ACC112 (cell line): ENCODE measurements at regions not wholly inside any gene's neighbourhood (a gene's known extent, or its start where the extent isn't known, plus 50 kb on each side); places are given as distances from the start of the nearest gene placed in this dataset.

Experiments
- H2AFZ ChIP-seq: fragments of 200-600 bp; sonication (generic); one replicate; pipeline ENCODE4 v1.6.0; 2017; ENCODE audit warnings: antibody characterized with exemption, low read length; ENCODE audit not compliant: unreplicated experiment
- H3K27ac ChIP-seq: fragments of 200-600 bp; sonication (generic); 2 replicates; pipeline ENCODE4 v1.5.1; 2014; ENCODE audit warnings: low read depth, mild to moderate bottlenecking, antibody characterized with exemption, low read length, moderate library complexity
- H3K27me3 ChIP-seq: fragments of 200-600 bp; sonication (generic); 2 replicates; pipeline ENCODE4 v1.6.1; 2014; ENCODE audit warnings: mild to moderate bottlenecking, antibody characterized with exemption, low read length, moderate library complexity, mixed read lengths; ENCODE audit not compliant: insufficient read depth
- H3K36me3 ChIP-seq: fragments of 200-600 bp; sonication (generic); 2 replicates; pipeline ENCODE4 v1.6.1; 2016; ENCODE audit warnings: mild to moderate bottlenecking, antibody characterized with exemption, low read length, moderate library complexity, mixed read lengths; ENCODE audit not compliant: insufficient read depth
- H3K4me1 ChIP-seq: fragments of 200-600 bp; sonication (generic); one replicate; pipeline ENCODE4 v1.6.1; 2016; ENCODE audit warnings: low read length, mixed read lengths; ENCODE audit not compliant: insufficient read depth, unreplicated experiment, control insufficient read depth
- H3K4me3 ChIP-seq: fragments of 200-600 bp; sonication (generic); 2 replicates; pipeline ENCODE4 v1.5.1; 2014; ENCODE audit warnings: mild to moderate bottlenecking, low read depth, low read length
- H3K79me2 ChIP-seq: fragments of 200-600 bp; sonication (generic); one replicate; pipeline ENCODE4 v1.6.0; 2016; ENCODE audit warnings: low read length; ENCODE audit not compliant: control insufficient read depth, unreplicated experiment, insufficient read depth

GRCh38 chr4:14827111-14827510 lies 175.2 kb upstream of the CPEB2 start:
- H3K27ac ChIP-seq, result no peak overlapping the region
- peaks cover 12% of the 10 kb centered on the region; the same call in 1 of the 2 replicates for H3K27me3 ChIP-seq
- no peak overlapping the region for H2AFZ ChIP-seq
- no peak overlapping the region for H3K4me3 ChIP-seq
- no peaks in the 10 kb centered on the region for H3K79me2 ChIP-seq
- no peaks in the 10 kb centered on the region for H3K36me3 ChIP-seq
- no peaks in the 10 kb centered on the region for H3K4me1 ChIP-seq

DNA sequence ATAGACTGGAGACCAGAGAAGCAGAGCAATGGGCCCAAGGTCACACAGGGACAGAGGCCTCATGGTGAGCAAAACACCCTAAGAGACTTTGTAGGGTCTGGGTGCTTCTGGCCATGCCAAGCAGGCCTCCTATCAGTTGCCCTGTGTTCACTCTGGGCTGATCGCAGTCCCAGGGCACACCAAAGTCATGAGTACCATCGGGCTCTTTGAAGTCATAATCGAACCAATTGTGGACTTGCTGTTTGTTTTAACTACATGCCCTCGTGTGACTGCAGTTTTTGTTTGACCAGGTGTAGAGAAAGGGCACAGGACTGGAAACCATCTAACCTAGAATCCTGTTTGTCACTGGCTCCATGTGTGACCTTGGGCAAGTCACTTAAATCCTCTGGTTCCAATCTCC lies 172.5 kb upstream of the CPEB2 start:
- H3K27ac ChIP-seq, result no peak overlapping the region
- no peaks in the 10 kb centered on the region for H3K27me3 ChIP-seq
- H3K4me3 ChIP-seq, result no peak overlapping the region
- H3K36me3 ChIP-seq, result no peaks in the 10 kb centered on the region
- no peaks in the 10 kb centered on the region for H3K79me2 ChIP-seq
- no peaks in the 10 kb centered on the region for H3K4me1 ChIP-seq
- H2AFZ ChIP-seq, result no peak overlapping the region

DNA sequence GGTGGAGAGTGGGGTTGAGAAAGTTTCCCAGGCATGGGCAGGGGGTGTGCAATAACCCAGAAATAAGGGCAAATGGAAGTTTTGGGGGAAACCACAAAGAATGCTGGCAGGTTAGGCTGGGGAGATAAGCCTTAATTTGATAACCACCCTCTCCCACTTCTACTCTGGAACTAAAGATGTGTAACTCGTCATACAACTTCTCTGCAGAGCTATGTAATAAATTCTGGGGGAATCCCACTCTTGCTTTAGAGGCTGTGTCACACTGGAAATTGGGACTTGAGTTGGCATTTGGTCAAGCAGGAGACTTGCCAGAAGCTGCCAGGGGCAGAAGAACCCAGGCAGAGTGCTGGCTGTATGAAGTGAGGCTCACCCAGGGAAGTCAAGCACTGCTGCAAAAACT lies 170.9 kb upstream of the CPEB2 start:
- Histone ChIP-seq H3K36me3 (no peaks in the 10 kb centered on the region), H3K27ac (no peak overlapping the region), H3K27me3 (no peaks in the 10 kb centered on the region), H2AFZ (no peak overlapping the region), H3K4me1 (no peaks in the 10 kb centered on the region), H3K79me2 (no peaks in the 10 kb centered on the region), H3K4me3 (no peak overlapping the region)

GRCh38 chr4:14833053-14833452 lies 169.2 kb upstream of the CPEB2 start:
- no peak overlapping the region for H3K4me3 ChIP-seq
- no peak overlapping the region for H2AFZ ChIP-seq
- no peak overlapping the region for H3K27ac ChIP-seq
- no peaks in the 10 kb centered on the region for H3K27me3 ChIP-seq
- H3K36me3 ChIP-seq, result no peaks in the 10 kb centered on the region
- H3K4me1 ChIP-seq, result no peaks in the 10 kb centered on the region
- no peaks in the 10 kb centered on the region for H3K79me2 ChIP-seq

- Histone ChIP-seq H3K79me2 (no peaks in the 10 kb centered on the region), H3K36me3 (no peaks in the 10 kb centered on the region), H3K27ac (no peak overlapping the region), H3K27me3 (no peaks in the 10 kb centered on the region), H3K4me3 (no peak overlapping the region), H3K4me1 (no peaks in the 10 kb centered on the region), H2AFZ (no peak overlapping the region)
Observed at GRCh38 chr4:14834382-14834781, 167.9 kb upstream of the CPEB2 start.

- Histone ChIP-seq H3K4me3 (no peak overlapping the region), H2AFZ (no peak overlapping the region), H3K4me1 (no peaks in the 10 kb centered on the region), H3K27me3 (no peaks in the 10 kb centered on the region), H3K27ac (no peak overlapping the region), H3K36me3 (no peaks in the 10 kb centered on the region), H3K79me2 (no peaks in the 10 kb centered on the region)
Observed at GRCh38 chr4:14835288-14835687, 167.0 kb upstream of the CPEB2 start.

GRCh38 chr4:14835708-14836425 lies 166.4 kb upstream of the CPEB2 start:
- H3K4me1 ChIP-seq, result no peaks in the 10 kb centered on the region
- no peaks in the 10 kb centered on the region for H3K79me2 ChIP-seq
- H3K36me3 ChIP-seq, result no peaks in the 10 kb centered on the region
- H3K4me3 ChIP-seq, result no peak overlapping the region
- H2AFZ ChIP-seq, result no peak overlapping the region
- no peak overlapping the region for H3K27ac ChIP-seq
- no peaks in the 10 kb centered on the region for H3K27me3 ChIP-seq

DNA sequence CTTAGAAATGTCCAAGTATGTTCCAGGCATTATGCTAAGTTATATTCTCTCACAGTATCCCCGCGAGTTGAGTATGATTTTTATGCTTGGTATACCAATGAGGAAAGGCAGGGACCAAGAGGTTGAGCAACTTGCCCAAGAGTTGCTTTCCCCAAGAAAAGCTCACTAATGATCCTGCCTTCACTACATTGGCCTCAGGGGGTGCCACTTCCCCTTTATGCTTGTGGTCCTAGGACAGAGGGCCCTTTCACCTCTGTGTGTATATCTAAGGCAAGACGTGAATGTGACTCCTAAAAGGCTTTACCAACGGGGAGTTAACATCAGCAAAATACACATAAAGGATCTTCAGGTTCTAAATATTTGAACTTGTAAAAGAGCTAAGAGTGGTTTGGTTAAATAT lies 164.4 kb upstream of the CPEB2 start:
- H3K79me2 ChIP-seq, result no peaks in the 10 kb centered on the region
- no peak overlapping the region for H3K27ac ChIP-seq
- peaks cover 6% of the 10 kb centered on the region for H3K4me1 ChIP-seq
- no peak overlapping the region for H2AFZ ChIP-seq
- no peak overlapping the region for H3K4me3 ChIP-seq
- no peaks in the 10 kb centered on the region for H3K36me3 ChIP-seq
- H3K27me3 ChIP-seq, result no peaks in the 10 kb centered on the region

- no peak overlapping the region for H2AFZ ChIP-seq
- no peaks in the 10 kb centered on the region for H3K36me3 ChIP-seq
- H3K4me1 ChIP-seq, result peaks cover 6% of the 10 kb centered on the region
- H3K27ac ChIP-seq, result no peak overlapping the region
- no peak overlapping the region for H3K4me3 ChIP-seq
- H3K27me3 ChIP-seq, result no peaks in the 10 kb centered on the region
- H3K79me2 ChIP-seq, result no peaks in the 10 kb centered on the region
Observed at GRCh38 chr4:14841801-14842768, 160.2 kb upstream of the CPEB2 start.

DNA sequence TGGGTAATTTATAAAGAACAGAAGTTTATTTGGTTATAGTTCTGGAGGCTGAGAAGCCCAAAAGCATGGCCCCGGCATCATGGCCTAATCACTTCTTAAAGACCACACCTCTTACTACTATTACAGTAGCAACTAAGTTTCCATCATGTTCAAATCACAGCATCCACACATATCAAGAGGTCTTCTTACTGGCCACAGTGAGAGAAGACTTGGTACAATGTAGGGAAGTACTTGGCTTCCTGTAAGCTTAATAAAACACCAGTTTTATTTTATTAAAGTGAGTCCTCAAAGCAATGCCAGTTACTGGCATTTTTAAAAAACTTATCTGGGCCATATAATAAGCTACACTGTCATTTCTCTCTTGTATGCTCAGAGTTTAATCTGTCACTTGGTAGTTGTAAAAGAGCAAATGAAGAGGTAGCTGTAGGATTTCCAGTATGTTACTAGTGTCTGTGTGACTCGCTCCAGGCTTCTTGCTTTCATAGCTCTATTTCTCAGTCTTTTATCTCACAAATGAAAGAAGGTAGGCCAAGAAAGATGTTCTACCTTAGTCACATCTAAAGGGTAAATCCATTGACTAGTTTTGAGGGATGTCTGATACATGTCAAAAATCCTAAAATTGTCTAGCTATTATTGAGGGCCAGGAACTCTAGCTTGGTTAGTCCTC lies 159.2 kb upstream of the CPEB2 start:
- Histone ChIP-seq H3K79me2 (no peaks in the 10 kb centered on the region), H3K27ac (no peak overlapping the region), H3K4me3 (no peak overlapping the region), H2AFZ (no peak overlapping the region), H3K36me3 (no peaks in the 10 kb centered on the region), H3K27me3 (no peaks in the 10 kb centered on the region), H3K4me1 (peaks cover 6% of the 10 kb centered on the region)
